Suppressor macrophage treated with lipopolysaccharide for 4 hours (primary cell): ENCODE measurements at regions not wholly inside any gene's neighbourhood (a gene's known extent, or its start where the extent isn't known, plus 50 kb on each side); places are given as distances from the start of the nearest gene placed in this dataset.
"Not testable (repeated sequence)": the region's sequence is repeated elsewhere in the genome, so short reads cannot be mapped to it uniquely, and the experiment has no call there.

ENCODE experiments used
- DNase-seq: peaks from one replicate; pipeline ENCODE4 v3.0.0-alpha.2; 2020

DNA sequence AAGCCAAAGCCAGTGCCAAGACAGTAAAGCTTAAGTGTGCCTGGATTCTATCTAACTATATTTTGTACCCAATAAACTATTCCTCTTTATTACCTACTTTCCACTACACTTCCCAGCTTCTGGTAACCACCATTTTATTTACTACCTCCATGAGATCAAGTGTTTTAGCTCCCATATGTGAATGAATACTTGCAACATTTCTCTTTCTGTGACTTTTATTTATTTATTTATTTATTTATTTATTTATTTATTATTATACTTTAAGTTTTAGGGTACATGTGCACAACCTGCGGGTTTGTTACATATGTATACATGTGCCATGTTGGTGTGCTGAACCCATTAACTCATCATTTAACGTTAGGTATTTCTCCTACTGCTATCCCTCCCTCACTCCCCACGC, 582.1 kb downstream of the AMY1C start:
- no peak for DNase-seq

DNA sequence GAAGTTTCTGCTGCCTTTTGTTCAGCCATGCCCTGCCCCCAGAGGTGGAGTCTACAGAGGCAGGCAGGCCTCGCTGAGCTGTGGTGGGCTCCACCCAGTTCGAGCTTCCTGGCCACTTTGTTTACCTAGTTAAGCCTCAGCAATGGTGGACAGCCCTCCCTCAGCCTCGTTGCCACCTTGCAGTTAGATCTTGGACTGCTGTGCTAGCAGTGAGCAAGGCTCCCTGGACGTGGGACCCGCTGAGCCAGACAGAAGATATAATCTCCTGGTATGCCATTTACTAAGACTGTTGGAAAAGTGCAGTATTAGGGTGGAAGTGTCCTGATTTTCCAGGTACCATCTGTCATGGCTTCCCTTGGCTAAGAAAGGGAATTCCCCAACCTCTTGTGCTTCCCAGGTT, 588.2 kb downstream of the AMY1C start:
- DNase-seq, result not testable (repeated sequence)

DNA sequence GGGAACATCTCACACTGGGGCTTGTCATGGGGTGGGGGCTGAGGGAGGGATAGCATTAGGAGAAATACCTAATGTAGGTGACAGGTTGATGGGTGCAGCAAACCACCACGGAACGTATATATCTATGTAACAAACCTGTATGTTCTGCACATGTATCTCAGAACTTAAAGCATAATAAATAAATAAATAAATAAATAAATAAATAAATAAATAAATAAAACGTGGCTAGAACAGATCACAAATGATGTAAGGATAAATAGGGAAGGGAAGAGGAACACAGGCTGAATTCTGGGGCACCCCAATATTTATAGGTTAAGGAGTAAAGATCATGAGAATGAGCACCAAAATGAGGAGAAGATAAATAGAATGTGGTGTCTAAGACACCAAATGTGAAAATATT, 592.2 kb downstream of the AMY1C start:
- no peak for DNase-seq

DNA sequence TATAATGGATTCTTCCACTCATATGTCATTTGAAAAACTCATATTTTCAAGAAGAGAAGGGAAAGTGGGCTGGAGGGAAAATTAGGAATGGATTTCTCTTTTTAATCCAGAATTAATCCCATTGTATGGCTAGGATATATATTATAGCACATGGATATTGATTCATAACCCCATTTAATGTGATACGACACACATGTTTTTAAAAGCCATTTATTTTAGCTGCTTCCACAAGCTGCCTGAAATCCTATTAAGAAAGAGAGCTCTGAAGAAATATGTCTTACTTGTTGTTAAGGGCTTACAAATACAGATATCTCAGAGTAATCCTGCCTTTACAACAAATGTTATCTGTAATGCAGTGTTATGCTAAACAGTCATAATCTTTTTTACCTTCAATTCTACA, 598.6 kb downstream of the AMY1C start:
- DNase-seq, result no peak

DNA sequence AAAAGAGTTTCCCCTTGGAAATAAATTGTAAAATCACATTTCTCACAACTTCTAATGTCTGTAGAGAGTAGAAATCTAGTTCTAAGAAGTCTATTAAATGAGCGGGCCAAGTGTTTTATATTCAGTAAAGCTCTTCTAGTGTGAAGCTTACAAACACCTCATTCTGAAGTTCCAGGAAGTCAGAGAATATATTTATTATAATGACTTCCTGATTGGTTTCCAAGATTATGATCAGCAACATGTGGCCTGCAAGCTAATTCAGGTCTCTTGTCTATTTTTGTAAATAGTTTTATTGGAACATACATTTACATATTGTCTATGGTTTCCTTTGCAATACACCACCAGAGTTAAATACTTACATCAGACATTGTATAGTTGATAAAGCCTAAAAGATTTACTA, 603.9 kb downstream of the AMY1C start:
- no peak for DNase-seq

DNA sequence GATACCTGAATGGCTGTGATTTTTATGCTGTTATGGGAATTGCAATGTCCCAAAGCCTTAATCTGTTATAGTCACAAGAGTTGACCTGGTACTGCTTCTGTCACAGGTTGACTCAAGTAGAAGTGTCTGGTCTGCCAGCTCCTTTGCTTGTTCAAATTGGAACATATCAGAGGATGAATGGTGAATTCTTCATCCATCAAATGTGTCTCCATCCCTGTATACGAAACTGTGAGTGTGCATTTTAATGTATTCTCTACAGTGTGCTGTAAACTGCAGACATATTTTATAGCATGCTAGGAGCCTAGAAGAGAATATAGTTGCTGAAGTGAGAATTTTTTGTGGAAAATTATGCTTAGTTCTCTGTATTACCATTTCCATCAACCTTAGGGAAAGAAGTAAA, 608.4 kb downstream of the AMY1C start:
- DNase-seq, result no peak

DNA sequence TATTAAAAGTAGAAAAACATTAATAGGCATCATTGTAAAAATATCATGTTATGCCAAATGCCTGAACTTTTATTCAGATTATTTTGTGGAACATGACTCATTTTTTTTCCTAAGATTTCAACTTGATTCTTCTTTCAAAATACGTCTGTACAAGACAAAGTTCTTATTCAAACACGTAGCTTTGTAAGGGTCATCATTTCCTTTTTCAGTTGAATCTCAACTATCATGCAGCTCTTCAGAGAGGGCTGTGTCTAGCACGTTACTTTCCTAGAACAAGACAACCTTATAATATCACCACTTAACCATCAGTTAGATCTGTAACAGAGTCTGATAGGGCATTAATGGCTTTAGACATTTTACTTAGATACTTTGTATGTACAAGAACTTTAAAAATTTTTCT, 608.9 kb downstream of the AMY1C start:
- no peak for DNase-seq

DNA sequence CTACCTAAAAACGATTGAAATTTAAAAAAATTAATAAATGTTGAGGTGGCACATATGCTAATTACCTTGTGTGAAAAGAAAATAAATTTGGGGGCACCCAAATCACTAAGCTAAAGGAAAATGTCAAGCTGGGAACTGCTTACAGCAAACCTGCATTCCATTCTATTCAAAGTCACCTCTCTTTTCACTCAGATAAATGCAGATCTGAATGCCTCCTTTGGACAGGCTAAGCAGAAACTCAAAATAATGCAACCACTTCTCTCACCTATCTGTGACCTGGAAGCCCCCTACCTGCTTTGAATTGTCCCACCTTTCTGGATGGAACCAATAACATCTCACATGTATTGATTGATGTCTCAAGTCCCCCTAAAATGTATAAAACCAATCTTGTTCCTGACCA, 628.7 kb downstream of the AMY1C start:
- no peak for DNase-seq

DNA sequence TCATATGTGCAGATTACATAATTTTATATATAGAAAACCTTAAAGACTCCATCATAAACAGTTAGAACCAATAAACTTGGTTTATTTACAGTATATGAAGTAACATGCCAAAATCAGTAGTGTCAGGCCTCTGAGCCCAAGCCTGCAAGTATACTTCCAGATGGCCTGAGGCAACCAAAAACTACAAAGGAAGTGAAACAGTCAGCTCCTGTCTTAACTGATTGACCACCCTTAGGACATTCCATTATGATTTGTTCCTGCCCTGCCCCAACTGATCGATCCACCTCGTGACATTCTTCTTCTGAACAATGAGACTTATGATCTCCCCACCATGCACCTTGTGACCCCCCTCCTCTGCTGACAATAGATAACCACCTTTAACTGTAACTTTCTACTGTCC, 630.3 kb downstream of the AMY1C start:
- DNase-seq, result no peak

DNA sequence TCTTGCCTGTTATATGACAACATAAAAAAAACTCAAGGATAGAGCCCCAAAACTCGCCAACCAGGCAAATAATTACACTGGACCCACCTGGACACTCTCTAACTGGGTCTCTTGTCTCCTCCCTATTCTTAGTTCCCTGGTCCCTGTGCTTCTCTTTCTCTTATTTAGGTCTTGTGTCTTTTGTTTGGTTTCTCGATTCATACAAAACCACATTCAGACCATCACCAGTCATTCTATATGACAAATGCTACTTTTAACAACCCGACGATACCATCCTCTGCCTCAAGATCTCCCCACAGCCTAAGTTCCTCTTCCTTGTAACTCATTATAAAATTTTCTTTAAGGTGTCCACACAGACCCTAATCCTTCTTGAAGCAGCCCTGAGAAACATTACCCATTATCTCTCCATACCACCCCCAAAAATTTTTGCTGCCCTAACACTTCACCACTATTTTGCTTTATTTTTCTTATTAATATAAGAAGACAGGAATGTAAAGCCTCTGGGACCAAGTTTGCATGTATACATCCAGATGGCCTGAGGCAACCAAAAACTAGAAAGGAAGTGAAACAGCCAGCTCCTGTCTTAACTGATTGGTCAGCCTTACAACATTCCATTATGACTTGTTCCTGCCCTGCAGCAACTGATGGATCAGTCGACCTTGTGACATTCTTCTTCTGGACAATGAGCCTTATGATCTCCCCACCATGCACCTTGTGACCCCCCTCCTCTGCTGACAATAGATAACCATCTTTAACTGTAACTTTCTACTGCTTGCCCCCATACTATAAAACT, 638.2 kb downstream of the AMY1C start:
- no peak for DNase-seq

DNA sequence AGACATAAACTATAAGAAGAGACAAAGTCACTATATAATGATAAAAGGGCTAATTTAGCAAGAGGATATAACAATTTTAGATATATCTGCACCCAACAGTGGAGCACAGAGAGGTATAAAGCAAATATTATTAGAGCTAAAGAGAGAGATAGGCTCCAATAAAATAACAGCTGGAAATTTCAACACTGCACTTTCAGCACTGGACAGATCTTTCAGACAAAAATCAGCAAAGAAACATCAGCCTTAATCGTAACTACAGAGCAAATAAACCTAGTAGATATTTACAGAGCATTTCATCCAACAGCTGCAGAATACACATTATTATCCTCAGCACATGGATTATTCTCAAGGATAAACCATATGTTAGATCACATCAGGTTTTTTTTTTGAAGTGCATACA, 642.9 kb downstream of the AMY1C start:
- no peak for DNase-seq

DNA sequence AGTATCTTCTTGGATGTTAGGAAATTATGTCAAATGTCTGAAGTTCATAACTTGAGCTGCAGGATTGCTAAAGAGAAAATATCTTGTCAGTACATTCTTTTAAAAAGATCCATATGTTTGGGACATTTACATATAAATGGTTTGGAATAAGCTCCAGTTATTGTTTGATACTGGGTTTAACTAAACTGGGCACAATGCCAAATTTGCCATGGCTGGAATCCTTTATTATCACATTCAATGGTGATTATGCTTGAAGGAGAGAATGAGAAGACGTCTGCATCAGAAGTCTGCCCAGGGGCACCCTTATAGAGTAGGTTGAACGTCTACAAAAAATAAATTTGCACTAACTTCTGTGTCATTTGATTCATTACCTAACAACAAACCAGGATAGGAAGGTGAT, 652.5 kb downstream of the AMY1C start:
- no peak for DNase-seq

DNA sequence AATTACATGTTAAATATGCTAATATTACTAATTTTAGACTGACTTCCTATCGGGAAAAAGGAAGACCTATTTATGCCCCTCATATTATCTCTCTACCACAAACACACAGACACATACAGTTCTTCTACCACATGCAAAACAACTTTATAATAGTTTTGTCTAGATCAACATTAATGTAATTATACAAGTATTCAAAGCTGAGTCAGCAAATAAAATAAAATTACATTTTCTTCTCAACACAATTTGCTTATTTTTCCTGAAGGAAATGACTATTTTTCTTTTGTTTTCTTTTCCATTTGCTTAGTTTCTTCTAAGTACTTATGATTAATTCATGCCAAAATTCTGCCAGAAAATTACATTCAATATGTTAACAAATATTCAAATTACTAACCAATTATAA, 654.2 kb downstream of the AMY1C start:
- DNase-seq, result no peak

DNA sequence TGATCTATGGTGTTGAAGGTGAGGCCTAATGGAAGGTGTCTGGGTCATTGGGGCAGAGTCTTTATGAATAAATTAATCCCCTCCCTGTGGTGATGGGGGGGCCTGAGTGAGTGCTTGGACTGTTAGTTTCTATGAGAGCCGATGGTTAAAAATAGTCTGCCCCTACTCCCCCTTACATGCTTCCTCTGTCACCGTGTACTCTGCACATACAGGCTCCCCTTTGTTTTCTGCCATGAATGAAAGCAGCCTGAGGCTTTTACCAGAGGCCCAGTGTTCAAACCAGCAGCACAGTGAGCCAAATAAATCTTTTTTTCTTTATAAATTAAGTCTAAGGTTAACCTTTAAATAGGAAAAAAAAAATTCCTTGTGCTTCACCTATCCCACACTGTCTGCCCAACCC, 657.0 kb downstream of the AMY1C start:
- no peak for DNase-seq

DNA sequence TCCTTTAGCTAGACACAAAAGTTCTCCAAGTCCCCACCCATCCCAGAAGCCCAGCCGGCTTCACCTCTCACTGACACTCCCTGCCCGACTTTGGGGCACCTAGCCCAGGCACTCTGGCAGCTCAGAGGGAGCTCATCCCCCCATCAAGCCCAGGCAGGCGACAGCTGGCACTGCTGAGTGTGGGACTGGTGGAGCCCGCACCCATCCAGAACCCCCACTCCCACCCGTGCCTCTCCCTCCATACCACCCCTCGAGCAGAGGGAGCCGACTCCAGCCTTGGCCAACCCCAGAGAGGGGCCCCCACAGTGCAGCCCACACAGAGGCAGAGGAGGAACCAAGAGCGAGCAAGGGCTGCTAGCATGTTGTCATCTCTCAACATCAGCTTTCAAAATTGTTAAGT, 658.6 kb downstream of the AMY1C start:
- DNase-seq, result no peak

DNA sequence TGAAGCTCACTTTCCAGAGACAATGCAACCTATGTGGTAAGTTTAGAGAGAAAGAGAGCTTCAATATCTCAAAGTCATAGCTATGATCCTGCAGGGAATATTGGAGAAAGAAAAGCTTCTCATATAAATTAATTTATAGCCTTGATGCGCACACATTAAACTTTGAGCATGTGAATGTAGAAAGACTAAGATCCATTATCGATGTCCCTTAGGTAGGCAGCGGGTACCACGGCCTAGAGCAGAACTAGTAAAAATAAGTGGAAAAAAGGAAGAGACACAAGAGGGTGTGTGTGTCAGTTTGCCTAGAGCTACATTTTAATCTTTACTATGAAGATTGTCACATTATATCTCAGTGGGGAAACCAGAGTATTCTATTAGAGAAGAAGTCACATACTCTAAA, 685.6 kb downstream of the AMY1C start:
- no peak for DNase-seq

DNA sequence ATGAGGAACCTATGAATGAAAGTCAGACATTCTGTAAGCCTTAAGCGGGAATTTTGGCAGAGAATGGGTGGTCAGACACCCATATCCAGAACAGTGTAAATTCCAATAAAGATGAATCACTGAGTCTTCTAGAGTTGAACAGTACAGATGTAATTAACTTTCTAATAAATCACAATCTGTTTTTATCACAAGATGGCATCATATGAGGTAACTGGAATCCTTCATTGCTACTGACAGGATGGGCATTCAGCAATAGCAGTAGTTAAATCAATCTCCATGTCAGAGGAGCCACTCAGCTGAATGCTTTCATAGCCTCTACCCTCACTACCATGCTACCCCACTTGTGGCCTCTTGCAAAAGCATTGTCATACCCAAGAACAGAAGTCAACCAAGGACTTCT, 690.3 kb downstream of the AMY1C start:
- DNase-seq, result no peak

DNA sequence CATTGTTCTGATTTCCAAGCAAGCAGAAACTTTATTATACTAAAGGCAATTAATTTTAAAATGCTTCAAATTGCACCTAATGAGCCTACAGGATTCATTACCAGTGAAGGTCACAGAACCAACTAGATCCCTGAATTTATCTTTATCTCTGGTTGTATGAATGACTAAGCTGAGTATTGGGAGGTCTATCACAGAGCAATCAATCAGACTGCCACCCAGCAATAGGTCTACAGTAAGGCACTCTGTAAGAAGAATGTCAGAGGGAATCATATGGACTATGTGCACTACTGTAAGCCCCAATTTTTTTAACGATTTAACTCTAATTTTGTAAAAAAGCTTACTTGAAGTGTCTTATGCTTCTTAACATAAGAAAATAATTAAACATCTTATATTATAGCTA, 707.0 kb downstream of the AMY1C start:
- DNase-seq, result no peak

DNA sequence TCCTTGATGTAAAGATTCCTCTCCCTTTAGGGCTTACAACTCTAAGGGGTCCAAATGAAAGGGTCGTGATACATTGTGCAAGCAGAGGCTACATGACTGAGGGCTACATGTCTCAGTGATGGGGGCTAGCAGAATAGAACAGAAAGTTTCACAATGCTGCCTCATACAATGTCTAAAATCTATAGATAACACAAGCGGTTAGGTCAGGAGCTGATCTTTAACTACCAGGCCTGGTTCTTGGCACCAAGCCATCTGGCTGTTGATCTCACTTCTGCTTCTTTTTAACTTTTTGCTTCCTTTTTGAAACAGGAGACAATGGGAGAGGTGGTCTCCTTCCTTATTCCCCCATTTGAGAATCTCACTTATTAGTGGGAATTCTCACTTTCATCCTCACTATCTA, 710.2 kb downstream of the AMY1C start:
- DNase-seq, result no peak

DNA sequence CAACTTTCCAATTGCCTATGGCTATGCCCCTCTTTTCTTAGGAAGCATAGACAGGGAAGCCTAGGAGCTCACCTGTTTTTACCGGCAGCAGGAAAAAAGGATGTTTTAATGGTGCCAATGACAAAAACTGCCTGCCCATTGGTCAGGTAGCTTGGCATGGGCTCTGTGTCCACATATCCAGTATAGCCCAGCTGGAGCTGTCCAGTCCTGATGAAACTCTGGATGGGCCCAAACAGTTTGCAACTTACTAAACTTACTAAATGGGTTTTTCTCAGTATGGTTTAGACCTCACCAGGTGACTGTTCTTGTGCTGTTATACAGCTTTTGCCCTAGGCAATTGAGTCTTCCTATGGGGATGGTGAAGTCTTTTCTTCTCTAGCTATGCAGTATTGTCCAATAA, 711.2 kb downstream of the AMY1C start:
- no peak for DNase-seq

DNA sequence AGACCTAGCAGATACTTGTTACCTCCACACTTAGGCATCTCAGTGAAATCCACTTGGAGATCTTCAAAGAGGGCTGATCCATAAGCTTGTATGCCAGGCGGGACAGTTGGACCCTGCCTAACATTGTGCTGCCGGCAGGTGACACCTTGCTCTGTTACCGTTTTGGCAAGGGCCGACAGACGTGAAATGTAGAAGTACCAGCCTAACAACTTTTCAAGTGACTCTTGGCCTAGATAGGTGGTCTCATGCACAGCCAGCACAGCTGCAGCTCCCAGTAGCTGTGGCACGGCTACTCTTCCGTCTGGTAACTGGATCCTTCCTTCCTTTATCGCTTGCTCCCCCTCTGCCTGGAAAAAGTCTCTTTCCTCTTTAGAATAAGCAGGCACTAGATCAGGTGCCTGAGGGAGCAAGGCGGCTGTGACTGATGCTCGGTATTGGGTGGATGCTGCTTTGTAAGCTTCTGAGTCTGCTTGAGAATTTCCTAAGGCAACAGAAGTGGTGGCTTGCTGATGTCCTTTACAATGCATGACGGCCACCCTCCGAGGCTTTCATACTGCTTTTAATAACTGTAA, 713.5 kb downstream of the AMY1C start:
- no peak for DNase-seq

DNA sequence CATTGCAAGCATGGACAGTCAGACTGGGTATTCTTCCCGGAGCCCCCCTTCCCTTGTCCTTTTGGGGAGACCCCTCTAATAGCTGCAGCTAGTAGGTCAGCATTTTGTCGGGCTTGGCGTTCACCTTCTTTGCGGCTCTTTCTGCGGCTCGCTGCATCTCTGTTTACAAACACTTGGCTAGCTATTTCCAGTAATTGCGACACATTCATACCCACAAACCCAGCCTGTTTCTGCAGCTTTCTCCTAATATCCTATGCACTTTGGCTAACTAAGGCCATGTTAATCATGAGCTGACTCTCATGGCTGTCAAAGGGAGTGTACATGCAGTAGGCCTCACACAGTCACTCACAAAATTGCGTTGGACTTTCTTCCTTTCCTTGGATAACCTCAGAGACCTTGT, 716.4 kb downstream of the AMY1C start:
- no peak for DNase-seq

DNA sequence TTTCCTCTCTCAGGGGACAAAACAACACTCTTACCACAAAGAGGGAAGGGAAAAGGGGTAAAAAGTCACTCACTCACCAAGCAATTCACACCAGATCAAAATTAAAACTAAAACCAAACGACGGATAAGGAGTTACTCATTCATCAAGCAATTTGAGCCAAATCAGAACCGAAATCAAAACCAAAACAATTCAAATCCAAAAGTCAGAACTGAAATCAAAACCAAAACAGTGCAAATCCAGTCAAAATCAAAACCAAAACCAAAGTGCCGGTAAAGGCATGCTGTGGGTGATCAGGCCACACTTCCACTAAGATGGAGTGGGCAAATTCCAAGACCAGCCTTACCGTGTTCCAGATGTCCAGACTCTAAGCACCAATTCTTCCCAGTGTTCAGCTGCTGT, 717.9 kb downstream of the AMY1C start:
- peak; percentile 23 for DNase-seq

DNA sequence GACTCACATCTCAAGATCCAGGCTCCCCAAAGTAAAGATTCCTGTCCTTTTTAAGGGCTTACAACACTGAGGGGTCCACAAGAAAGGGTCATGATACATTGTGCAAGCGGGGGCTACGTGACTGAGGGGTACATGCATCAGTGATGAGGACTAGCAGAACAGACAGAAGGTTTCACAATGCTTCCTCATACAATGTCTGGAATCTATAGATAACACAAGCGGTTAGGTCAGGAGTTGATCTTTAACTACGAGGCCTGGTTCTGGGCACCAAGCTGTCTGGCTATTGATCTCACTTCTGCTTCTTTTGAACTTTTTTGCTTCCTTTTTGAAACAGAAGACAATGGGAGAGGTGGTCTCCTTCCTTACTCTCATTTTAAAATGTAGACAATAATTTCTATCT, 718.6 kb downstream of the AMY1C start:
- DNase-seq, result no peak

DNA sequence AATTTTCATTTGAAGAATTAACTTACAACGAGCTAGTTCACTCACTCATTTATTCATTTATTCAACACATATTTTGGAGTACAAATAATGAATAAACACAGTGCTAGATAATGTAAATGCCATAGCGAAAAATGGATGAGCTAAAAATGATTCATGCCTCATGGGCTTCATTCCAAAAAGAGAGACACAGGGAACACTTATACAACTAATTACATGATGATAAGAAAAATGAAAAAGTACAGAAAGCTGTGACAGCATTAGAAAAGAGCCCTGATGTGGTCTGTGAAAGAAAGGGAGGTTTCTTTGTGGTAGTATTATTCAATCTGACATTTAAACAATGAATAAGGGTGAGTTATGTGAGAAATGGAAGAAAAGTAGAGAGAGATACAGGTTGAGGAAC, 726.4 kb downstream of the AMY1C start:
- DNase-seq, result no peak
